Vagina (tissue), 2 donors: ENCODE measurements at regions not wholly inside any gene's neighbourhood (a gene's known extent, or its start where the extent isn't known, plus 50 kb on each side); places are given as distances from the start of the nearest gene placed in this dataset.

Experiments used
- POLR2A ChIP-seq, 2 donors: fragments of 450-650 bp; IDR thresholded peaks; one replicate each; pipeline ENCODE4 v1.6.1; 2017; ENCODE audit warnings: antibody characterized with exemption in 2 of 2, mild to moderate bottlenecking in 2 of 2, moderate library complexity in 2 of 2
- POLR2AphosphoS5 ChIP-seq, 2 donors: sonication (generic); formaldehyde crosslinking; IDR thresholded peaks; one replicate each; pipeline ENCODE4 v1.9.0; 2017; ENCODE audit warnings: antibody characterized with exemption in 2 of 2, mild to moderate bottlenecking in 2 of 2, low read depth in 1 of 2; ENCODE audit not compliant: insufficient read depth in 1 of 2
- TF ChIP-seq, protein P1 (sequence below), 3 experiments: fragments of 450-650 bp in 2 of 3; fragments of 200-600 bp in 1 of 3; sonication (generic) in 1 of 3; IDR thresholded peaks; one replicate each; pipeline ENCODE4 v1.5.1; 2017 to 2019; ENCODE audit warnings: antibody characterized with exemption in 3 of 3, mild to moderate bottlenecking in 2 of 3, moderate library complexity in 2 of 3

DNA sequence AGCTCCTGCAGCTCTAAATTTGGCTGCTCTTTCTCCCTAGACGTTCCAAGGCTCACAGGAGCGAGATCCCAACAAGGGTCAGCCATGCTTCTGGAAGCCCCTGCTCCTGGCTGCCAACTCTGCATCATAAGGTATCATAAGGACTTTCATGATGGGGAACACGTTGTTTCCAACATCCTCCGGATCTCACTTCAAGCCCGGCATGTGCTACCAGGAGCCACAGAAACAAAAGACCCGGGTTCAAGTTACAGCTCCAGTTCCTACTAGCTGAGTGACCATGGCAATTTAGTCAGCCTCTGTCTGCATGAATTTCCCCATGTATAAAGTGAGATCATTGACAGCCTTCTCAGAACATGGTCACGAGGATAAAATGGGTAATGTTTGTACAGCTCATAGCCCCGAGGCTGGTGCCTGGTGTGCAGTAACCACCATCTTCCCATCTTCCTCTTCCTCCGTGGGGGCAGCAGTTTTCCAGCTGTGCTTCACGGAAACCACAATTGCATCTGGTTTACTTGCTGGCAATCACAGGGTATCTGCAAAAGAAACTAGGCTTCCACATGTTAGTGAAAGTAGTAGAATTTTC lies 209.0 kb upstream of the ECI2 start:
- no peak for TF ChIP-seq POLR2A (IDR thresholded peaks at IDR 0.05)
- TF ChIP-seq, protein P1, sequence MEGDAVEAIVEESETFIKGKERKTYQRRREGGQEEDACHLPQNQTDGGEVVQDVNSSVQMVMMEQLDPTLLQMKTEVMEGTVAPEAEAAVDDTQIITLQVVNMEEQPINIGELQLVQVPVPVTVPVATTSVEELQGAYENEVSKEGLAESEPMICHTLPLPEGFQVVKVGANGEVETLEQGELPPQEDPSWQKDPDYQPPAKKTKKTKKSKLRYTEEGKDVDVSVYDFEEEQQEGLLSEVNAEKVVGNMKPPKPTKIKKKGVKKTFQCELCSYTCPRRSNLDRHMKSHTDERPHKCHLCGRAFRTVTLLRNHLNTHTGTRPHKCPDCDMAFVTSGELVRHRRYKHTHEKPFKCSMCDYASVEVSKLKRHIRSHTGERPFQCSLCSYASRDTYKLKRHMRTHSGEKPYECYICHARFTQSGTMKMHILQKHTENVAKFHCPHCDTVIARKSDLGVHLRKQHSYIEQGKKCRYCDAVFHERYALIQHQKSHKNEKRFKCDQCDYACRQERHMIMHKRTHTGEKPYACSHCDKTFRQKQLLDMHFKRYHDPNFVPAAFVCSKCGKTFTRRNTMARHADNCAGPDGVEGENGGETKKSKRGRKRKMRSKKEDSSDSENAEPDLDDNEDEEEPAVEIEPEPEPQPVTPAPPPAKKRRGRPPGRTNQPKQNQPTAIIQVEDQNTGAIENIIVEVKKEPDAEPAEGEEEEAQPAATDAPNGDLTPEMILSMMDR (IDR thresholded peaks at IDR 0.05): no peak
- no peak for TF ChIP-seq POLR2AphosphoS5 (IDR thresholded peaks at IDR 0.05; ENCODE audit: insufficient read depth in 1 of 2, low read depth in 1 of 2)
